HG03025 (cell line): ENCODE measurements at regions not wholly inside any gene's neighbourhood (a gene's known extent, or its start where the extent isn't known, plus 50 kb on each side); places are given as distances from the start of the nearest gene placed in this dataset.

ENCODE experiments used
- ATAC-seq: cut with Tn5 transposase; IDR thresholded peaks from one replicate; pipeline ENCODE4 v1.9.1; 2021; ENCODE audit warnings: mild to moderate bottlenecking, moderate library complexity; ENCODE audit not compliant: unreplicated experiment, low FRiP score

DNA sequence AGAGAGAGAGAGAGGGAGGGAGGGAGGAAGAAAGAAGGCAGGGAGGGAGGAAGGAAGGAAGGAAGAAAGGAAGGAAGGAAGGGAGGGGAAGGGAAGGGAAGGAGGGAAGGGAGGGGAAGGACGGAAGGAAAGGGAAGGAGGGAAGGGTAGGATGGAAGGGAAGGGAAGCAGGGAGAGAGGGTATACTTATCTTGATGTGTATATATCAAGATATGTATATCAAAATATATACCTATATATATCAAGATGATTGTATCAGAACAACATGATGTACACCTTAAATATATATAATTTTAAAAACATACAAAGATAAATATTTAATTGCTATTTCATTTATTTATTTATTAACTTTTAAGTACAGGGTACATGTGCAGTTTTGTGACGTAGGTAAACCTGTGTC lies 96.8 kb upstream of the ADAMTS16 start:
- ATAC-seq, result no peak

DNA sequence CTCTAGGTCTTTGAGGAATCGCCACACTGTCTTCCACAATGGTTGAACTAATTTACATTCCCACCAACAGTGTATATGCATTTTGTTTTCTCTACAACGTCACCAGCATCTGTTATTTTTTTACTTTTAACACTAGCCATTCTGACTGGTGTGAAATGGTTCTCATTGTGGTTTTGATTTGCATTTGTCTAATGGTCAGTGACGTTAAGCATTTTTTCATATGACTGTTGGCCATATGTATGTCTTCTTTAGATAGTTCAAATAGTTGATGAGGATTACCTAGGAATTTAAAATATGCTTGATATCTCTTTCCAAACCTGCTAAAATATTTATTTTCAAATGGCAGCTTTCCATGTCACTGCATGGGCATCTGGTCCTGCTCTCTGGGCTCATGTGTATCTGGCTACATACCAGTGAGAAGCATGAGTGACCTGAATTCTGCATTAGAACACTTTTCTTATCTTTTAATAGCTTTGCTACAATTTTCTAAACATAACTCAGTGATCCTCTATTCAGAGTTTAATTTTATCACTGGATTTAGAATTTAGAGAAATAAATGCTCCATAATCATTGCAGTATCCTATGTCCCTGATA lies 95.8 kb upstream of the ADAMTS16 start:
- no peak for ATAC-seq

DNA sequence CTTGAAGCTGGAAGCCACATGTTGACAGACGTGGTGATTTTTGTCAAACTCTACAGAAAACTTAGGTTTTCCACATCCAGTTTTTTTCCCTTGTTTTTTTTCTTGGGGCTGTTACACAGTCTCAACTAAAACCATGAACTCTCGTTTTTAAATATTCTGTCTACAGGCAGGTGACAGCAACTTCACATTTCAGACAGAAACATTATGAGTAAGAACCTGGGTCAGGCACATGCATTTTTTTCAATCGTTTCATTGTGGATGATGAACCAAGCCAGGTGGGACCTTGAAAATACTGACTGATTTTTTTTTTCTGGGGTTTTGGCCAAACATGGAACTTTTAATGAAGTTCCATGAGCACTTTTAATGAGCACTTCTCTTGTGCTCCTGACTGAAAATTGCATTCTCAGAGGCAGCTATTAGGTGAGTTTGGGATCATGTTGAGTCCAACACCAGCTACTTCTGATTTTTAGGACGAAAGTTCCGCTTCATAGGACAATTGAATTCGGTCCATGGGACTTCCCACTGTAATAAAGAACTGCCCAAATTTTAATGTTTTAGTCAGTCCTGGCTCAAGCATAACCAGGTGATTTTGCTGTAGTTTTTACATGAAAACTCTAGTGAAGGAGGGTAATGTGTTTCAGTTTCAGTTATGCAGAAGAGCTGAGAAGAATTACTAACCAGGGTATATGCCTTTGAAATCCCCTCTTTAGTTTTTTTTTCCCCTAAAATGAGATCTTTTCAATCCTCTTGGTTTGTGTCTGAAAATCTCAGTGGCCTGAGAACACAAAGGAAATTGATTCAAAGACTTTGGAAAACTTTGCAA lies 93.2 kb upstream of the ADAMTS16 start:
- ATAC-seq, result peak; percentile 79

DNA sequence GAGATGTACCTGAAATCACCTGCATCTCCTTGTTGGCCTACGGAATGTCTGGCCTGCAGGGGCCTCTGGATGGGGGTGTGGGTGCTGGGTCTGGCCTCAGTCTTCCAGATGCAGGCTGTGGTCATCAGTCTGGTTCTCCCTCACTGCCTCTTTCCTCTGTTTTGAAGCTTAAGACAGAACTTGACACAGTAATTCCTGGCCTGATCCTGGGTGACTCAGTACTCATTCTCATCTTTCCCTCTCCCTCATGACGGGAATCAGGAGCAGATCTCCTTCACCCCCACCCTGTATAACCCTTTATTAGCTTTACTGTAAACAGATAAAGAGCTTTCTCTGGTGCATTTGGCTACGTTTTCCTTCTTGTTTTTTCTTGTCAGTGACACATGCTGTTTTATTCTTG lies 89.3 kb upstream of the ADAMTS16 start:
- no peak for ATAC-seq

DNA sequence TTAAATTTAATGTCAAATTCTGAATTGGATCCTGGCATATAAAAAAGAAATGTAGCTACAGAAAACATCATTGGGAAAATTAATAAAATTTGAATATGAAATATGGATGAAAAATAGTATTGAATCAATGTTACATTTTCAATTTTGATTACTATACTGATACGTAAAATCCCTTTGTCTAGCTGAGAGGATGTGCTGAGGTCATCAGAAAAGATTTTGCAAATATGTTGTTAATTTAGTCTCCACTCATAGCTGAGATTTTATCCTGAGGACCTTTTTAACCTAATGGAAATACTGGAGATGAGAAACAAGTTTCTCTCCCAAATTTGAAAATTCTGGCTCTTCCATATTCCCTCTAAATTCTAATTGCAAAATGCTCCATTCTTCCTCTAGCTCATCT lies 84.4 kb upstream of the ADAMTS16 start:
- ATAC-seq, result no peak

DNA sequence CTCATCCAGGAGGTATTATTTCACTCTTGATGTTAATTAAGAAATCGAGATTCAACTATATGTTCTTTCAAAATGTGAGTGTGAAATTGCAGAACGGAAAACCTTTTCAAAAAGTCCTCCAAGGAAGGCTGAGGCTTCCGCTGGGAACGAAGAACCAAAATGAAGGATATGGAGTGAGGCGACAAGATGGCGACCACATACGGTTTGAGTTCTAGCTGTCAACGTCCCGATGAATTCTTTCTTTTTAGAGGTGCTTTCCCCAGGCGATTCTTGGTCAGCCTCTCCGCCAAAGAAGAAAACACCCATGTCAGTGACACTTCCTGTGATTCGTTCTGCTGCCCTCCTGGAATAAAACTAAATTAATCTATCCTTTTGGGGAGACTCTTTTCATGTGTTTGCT lies 78.3 kb upstream of the ADAMTS16 start:
- no peak for ATAC-seq

DNA sequence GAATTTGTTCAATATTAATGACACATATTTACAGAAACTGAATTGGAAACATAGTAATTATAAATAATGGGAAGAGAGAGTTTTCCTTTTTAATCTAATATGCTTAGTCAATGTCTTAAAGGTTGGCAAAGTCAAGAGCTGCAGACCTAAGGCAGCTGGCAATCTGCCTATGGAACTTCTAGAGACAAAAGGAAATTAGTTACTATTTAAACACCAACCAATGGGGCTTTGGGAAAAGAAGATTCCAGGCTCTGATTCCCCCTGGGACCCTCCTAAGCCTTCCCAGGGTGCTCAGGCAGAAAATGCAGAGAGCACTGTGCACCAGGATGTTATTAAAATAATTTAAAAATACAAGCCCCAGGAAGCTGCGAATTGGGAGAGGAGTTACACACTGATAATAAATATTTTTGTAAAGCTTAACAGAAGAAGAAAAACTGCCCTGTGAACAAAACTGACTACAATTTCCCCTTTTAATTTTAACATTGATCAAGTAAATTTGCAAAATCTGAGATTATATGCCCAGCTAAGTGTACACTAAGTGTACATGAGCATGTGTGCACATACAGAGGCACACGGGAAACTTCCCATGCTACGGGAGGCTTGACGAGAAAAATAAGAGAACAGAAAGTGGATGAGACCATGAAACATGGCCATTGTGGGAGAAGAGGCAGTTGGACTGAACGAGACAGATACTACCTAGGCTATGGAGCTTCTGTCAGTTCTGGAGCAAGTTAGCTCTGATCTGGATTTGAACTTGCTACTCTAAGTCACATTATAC lies 77.4 kb upstream of the ADAMTS16 start:
- no peak for ATAC-seq

DNA sequence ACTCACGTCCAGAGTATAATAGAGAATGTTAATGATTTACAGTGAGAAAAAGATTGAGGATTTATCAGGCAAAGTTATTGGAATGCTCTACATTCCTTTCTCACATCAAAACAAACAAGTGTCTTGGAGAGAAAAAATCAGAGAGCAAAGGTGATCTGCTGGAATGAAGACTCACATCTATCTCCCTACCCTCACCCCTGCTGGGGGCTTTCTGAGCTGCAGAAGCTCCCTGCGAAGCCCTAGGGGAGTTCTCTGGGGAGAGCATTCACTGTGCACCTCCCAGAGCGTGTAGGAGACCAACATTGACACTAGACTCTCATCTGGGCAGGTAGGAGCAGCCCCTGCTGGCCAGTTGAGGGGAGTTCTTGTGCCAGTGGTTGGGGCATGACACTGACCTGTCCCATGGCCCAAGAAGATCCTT lies 76.6 kb upstream of the ADAMTS16 start:
- no peak for ATAC-seq

DNA sequence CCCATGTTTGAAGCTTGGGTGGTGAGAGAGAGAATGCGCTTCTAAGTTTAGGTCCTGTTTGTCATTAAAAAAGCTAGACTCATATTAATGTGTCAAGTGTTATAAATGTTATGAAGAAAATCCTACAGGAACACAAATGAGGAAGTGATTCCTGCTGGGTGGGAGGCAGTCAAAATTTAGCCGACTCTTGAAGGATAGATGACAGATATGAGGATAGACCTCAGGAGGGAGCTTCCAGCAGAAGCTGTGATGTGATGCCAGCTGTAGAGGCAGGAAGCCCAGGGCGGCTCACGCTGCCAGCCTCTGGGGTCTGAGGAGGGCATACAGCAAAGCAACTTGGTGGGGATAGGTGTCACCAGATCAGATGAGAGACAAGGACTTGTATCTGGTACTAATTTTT lies 74.7 kb upstream of the ADAMTS16 start:
- no peak for ATAC-seq

DNA sequence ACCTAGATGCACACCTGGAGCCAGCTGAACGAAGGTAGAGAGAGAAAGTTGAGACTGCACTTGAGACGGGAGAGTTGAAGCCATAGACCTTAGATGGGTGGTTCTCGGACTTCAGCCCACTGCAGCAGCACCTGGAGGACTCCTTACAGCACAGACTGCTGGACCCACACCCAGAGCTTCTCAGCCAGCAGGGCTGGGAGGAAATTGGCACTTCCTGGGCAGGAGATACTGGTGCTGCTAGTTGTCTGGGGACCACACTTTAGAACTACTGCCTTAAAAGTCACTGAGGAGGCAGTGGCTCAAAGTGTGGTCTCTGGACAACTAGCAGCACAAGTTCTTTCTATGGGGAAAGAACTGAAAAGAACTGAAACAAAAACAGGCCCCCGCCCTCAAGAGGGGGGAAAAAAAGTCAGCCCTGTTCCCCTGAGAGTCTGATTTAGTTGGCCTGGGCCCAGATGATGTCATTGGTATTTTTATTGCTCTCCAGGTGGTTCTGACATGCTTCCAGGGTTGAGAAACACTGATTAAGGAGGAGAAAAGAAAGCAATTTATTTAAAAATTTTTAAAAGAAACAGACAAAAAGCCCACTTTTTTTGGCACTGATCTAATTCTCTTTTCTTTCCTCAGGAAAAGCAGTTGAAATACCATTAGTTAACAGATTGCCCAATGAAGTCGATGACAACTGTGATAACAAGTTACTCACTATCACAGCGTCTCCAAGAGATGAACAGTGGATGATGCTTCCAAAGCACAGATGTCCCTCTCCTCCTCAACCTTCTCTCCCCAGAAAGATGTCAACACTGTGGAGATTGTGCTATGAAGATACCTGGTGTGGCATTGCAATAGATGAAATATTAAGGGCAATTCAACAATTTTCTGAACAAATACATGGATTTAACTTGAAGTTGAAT lies 73.6 kb upstream of the ADAMTS16 start:
- peak; percentile 63 for ATAC-seq

DNA sequence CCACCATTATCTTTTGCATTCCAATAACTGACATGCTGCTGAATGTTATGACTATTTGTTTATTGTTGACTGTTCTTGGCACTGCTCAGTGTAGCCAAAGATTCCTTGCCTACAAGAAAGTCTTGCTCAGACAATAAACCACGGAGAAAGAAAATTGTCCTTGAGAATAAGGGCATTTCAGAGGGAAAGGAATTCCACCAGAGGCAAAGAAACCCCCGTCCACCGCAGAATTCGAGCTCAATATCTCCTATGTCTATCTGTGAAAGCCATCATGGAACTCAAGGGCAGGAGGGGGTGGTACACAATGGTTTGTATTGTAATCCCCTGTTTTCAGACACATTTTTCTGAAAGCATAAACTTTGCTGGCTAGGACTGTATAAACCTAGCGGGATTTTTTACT lies 70.3 kb upstream of the ADAMTS16 start:
- ATAC-seq, result no peak

DNA sequence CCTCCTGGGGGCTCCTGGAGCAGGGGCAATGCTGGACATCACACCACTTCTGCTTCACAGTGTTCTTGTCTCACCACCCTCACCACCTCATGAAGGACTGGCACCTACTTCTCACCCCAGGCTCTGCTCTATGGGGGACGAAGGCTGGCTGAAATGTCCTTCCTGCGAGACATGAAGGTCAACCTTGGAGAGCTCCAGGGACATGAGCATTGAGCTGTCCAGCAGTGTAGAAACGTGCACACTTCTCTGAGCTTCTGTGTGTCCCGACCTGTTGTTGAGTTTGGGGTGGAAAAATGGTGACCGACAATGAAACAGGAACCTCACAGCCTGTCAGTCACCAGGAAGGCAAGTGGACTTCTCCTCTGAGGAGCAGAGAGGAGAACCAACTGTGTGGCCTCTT lies 68.6 kb upstream of the ADAMTS16 start:
- no peak for ATAC-seq

DNA sequence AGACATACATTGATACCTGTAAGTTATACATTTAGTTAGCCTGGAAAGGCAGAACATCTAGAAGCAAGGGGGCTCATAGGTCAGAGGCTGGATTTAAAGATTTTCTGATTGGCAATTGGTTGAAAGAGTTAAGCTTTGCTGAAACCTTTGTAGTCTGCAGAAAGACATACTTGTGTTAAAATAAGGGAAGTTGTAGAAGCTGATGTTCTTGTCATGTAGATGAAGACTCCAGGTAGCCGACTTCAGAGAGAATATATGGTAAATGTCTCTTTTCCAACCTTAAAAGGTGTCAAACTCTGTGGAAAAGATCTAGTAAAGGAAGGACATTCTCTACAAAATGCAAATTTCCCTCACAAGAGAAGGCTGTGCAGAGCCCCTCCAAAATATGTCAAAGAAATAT lies 62.9 kb upstream of the ADAMTS16 start:
- no peak for ATAC-seq

DNA sequence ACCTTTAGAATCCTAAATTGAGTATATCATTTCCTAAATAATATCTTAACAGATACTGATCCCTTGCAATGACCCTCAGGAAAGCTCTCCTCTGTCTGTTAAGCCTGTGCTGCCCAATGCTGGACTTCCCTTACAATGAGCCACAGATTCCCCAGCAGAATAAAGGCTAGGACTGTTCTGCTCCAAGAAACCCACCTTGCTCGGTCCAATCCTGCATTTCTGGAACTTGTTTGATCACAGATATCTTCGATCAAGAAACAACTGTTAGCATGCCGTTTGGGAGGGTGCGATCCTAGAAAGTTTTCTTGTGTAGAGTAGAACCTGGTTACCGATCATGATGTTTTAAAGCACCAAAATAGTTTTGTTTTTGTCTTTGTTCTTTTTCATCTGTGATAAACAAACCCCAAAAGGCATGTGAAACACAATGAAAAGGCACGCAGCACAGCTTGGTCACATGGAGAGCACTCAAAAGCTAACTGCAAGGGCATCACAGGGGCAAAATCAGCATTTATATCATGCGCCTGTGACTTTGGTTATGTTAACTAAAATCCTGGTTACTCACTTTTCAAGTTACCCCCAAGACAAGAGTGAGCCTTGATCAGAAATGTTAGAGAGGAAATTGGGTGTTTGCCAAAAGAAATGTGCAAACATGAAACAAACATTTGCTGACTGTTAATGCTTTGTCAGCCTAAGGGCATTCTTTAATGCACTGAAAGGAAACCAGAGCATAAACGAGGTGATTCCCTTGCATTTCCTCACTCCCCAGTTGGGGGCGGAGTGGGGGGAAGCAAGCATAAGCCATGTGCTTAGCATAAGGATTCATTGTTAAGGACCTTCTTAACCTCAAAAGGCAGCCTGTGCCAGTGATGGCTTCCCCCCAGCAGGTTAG lies 61.9 kb upstream of the ADAMTS16 start:
- no peak for ATAC-seq

DNA sequence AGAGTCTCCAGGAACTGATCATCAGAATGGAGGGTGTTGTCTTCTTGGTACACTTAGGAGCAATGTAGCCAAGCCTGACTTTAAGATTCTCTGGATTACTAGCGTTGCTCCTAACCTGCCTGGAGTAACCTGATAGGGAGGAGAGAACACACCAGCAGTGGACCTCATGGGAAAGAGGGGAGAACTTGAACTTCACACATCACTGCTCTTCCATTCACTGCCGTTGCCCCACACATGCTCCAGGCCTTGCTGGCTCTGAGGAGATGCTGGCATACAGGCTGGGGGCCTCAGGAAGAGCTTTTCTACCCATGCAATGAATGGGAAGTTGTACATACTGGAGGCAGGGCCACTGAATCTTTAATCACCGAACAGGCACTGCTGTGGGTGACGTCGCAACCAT lies 60.3 kb upstream of the ADAMTS16 start:
- no peak for ATAC-seq

DNA sequence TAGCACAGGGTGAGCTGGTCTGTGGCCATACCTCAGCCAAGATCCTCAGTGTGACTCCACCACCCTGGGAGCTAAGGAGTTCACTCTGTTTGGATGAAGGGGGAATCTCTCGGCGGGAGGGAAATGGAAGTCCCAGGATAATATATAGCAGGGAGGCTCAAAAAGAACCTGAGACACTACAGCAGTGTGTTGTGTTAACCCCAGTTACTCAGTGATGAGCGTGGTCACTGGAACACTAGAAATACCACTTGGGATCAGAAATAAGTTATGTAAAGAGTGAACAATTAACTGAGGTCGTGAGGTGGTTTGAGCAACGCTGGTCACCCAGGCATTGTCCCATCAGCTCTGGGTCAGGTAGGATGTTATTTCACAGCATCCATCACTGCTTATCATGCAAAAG lies 59.3 kb upstream of the ADAMTS16 start:
- no peak for ATAC-seq

DNA sequence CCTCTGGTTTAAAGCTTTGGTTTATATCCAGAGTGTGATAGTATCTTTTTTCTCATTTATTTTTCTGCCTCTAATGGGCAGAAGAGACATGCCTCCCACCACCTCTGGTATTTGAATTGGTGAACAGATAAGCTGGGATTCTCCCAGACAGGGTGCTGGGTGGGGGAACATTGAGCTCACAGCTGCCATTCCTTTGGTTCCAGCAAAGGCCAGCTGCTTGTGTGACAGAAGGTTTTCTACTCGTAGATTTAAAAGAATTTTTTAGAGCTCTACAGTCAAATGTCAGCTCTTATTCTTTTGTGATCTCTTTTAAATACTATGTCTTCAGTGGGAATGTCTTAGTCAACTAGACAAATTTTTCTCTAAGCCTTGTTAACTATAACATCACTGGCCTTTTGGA lies 54.7 kb upstream of the ADAMTS16 start:
- no peak for ATAC-seq

DNA sequence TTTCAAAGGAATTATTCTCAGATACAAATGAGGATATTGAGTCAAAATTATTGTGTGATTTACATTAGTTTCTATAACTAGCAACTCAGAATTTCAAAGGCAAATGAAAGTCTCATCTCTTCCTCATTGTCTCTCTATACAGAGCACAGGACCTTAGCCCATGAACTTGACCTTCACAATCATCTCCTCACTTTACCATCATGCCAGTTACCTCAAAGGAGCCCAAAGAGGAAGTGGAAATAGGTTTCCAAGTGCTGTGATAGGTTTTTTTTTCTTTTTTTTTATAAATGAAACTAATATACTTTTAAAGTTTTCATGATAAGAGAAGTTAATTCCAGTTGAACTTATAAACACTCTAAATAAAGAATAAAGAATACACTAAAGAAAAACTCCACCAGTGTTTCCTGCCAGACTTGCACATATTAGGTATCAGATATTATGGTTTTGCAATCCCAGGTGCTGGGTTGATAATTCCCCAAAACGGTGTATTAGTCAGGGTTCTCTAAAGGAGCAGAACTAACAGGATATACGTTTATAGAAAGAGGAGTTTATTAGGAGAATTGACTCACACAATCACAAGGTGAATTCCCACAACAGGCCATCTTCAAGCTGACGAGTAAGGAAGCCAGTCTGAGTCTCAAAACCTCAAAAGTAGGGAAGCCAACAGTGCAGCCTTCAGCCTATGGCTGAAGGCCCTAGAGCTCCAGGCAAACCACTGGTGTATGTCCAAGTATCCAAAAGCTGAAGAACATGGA lies 50.1 kb upstream of the ADAMTS16 start:
- no peak for ATAC-seq
